ENCODE measurements at regions not wholly inside any gene's neighbourhood (a gene's known extent, or its start where the extent isn't known, plus 50 kb on each side); places are given as distances from the start of the nearest gene placed in this dataset.

DNA sequence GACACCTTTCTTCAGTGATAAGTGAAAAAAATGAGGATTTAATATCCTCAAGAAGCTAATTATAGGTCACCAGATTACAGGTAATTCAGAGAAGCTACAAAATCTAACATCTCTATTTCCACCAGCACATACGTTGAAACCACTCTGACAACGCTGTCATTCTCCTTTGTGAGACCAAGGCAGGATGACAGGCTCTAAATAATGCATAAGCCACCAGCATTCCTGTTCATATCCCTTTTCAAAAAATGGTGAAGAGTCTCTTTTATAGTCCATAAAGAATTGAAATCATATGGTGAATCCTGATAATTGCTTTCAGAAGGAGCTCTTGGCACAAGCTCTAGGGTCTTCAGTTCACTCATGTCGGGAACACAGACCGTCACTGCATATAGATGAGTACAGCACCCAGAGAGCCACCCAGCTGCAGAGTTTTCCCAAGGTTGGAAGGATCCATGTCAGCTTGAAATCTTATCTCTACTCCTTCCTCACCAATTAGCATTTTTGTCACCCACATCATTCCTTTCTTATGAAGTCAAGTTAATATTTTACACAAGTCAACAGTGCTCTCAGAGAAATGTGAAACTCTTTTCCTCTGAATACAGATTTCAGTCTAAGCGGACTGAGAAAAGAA, 431.4 kb downstream of the TBC1D4 start:
- Histone ChIP-seq H2BK5ac (ENCODE audit: low read depth, low read length) (no peak overlapping the region), H2AK5ac (ENCODE audit: low read depth, low read length) (no peak overlapping the region), H3K4me3 (ENCODE audit: extremely low read depth in 1 of 4, insufficient read depth in 2 of 4, low read depth in 3 of 4, low read length in 4 of 4) (no peak overlapping the region), H3K27me3 (replicated peaks in 1 of 4; ENCODE audit: control insufficient read depth in 3 of 4, extremely low read depth in 1 of 4, insufficient read depth in 3 of 4, low read length in 3 of 4) (no peaks in the 10 kb centered on the region), H4K20me1 (replicated peaks in 1 of 2; ENCODE audit: control insufficient read depth in 1 of 2, insufficient read depth in 2 of 2, low read length in 2 of 2) (no peaks in the 10 kb centered on the region), H4K91ac (replicated peaks; ENCODE audit: insufficient read length, low read length) (no peak overlapping the region), H3K79me1 (ENCODE audit: low read depth, low read length) (no peaks in the 10 kb centered on the region), H3K9me3 (ENCODE audit: insufficient read depth in 2 of 2, low read depth in 1 of 2, low read length in 1 of 2) (no peaks in the 10 kb centered on the region), H4K5ac (ENCODE audit: insufficient read length, low read depth, low read length) (no peak overlapping the region), H3K23ac (ENCODE audit: insufficient read length) (no peak overlapping the region), H3K27ac (ENCODE audit: low read depth, low read length) (no peak overlapping the region), H3K79me2 (ENCODE audit: control insufficient read depth in 1 of 2, insufficient read depth in 2 of 2, low read length in 2 of 2) (no peaks in the 10 kb centered on the region), H4K8ac (ENCODE audit: extremely low read depth, insufficient read depth, low read length) (no peak overlapping the region), H3K36me3 (ENCODE audit: control insufficient read depth in 2 of 4, insufficient read depth in 4 of 4, low read length in 3 of 4) (no peaks in the 10 kb centered on the region), H3K56ac (replicated peaks; ENCODE audit: insufficient read length, low read depth, low read length) (no peak overlapping the region), H2BK20ac (ENCODE audit: low read length) (no peak overlapping the region), H3K4me2 (ENCODE audit: insufficient read depth in 1 of 2, low read depth in 2 of 2, low read length in 2 of 2) (no peak overlapping the region), H2BK120ac (replicated peaks; ENCODE audit: low read depth, low read length) (no peak overlapping the region), H3K23me2 (ENCODE audit: low read depth, low read length) (no peaks in the 10 kb centered on the region; the same call in 1 of the 2 replicates), H3K14ac (ENCODE audit: insufficient read length) (no peak overlapping the region), H3K4ac (replicated peaks; ENCODE audit: insufficient read length, low read depth, low read length) (no peak overlapping the region), H3K18ac (ENCODE audit: extremely low read depth, low read length) (no peak overlapping the region), H3K9ac (replicated peaks in 1 of 4; ENCODE audit: extremely low read depth in 1 of 4, low read depth in 3 of 4, low read length in 3 of 4) (no peak overlapping the region), H2BK15ac (ENCODE audit: low read length) (no peak overlapping the region), H3K4me1 (replicated peaks in 1 of 4; ENCODE audit: control insufficient read depth in 3 of 4, insufficient read depth in 4 of 4, low read length in 3 of 4) (no peaks in the 10 kb centered on the region), H2BK12ac (ENCODE audit: low read depth, low read length) (no peak overlapping the region), H2AFZ (ENCODE audit: low read length) (no peak overlapping the region)
- FAIRE-seq (no peak), DNase-seq (ENCODE audit: low read depth in 1 of 2, low spot score in 2 of 2) (no peak)
- POLR2A ChIA-PET (ENCODE audit: partially characterized antibody), result no interaction called here
- 94% methylated on average over 5 of the region's 5 CpGs; no CpG with 5 or more reads in 1 of the 2 experiments for WGBS, 2 experiments (ENCODE audit: extremely low coverage in 1 of 2, insufficient coverage in 1 of 2, insufficient read length in 1 of 2, insufficient replicate concordance in 2 of 2, low coverage in 1 of 2, low lambda C conversion rate in 2 of 2, missing lambda C conversion rate in 1 of 2)
- CTCF ChIA-PET (ENCODE audit: partially characterized antibody), result no interaction called here
- TF ChIP-seq, protein P1, sequence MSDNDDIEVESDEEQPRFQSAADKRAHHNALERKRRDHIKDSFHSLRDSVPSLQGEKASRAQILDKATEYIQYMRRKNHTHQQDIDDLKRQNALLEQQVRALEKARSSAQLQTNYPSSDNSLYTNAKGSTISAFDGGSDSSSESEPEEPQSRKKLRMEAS (IDR thresholded peaks at IDR 0.05), result no peak
- TF ChIP-seq ASH2L (IDR thresholded peaks at IDR 0.05; ENCODE audit: low read length) (no peak), SRF (IDR thresholded peaks at IDR 0.05; ENCODE audit: low read depth, low read length) (no peak), RFX5 (IDR thresholded peaks at IDR 0.05; ENCODE audit: borderline replicate concordance, low read depth, low read length) (no peak), CTBP2 (IDR thresholded peaks at IDR 0.05; ENCODE audit: borderline replicate concordance, insufficient read depth, insufficient read length, low read length) (no peak), HDAC2 (IDR thresholded peaks at IDR 0.05; ENCODE audit: borderline replicate concordance in 1 of 2, low read depth in 2 of 2, low read length in 2 of 2) (no peak), BCL11A (IDR thresholded peaks at IDR 0.05; ENCODE audit: low read depth in 2 of 2, low read length in 2 of 2) (no peak), GTF2F1 (IDR thresholded peaks at IDR 0.05; ENCODE audit: borderline replicate concordance, low read depth, low read length) (no peak)
- TF ChIP-seq, protein P2, sequence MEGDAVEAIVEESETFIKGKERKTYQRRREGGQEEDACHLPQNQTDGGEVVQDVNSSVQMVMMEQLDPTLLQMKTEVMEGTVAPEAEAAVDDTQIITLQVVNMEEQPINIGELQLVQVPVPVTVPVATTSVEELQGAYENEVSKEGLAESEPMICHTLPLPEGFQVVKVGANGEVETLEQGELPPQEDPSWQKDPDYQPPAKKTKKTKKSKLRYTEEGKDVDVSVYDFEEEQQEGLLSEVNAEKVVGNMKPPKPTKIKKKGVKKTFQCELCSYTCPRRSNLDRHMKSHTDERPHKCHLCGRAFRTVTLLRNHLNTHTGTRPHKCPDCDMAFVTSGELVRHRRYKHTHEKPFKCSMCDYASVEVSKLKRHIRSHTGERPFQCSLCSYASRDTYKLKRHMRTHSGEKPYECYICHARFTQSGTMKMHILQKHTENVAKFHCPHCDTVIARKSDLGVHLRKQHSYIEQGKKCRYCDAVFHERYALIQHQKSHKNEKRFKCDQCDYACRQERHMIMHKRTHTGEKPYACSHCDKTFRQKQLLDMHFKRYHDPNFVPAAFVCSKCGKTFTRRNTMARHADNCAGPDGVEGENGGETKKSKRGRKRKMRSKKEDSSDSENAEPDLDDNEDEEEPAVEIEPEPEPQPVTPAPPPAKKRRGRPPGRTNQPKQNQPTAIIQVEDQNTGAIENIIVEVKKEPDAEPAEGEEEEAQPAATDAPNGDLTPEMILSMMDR (IDR thresholded peaks at IDR 0.05; ENCODE audit: control extremely low read depth in 1 of 3, insufficient read depth in 1 of 3, low read depth in 1 of 3, low read length in 3 of 3), result no peak
